ENCODE measurements at regions not wholly inside any gene's neighbourhood (a gene's known extent, or its start where the extent isn't known, plus 50 kb on each side); places are given as distances from the start of the nearest gene placed in this dataset.

DNA sequence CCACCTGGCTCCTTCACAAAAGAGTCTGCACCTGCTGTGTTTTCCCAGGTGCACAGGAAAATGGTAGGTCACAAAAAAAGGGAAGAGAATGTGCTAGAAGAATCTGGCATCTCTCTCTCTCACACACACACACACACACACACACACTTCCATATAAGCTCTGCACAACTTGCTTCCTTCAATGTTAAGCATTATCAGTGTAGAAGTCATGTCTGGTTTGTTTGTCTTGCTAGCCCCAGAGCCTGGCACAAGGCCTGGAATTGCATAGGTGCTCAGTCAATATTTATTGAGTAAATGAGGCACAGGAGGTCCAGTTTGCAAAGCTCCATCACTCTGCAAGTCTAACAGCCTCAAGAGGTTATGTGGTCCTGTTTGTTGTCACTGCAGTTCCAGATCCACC, 867.3 kb upstream of the AUTS2 start:
- Histone ChIP-seq H3K4me1 (ENCODE audit: control insufficient read depth, insufficient read depth, low read length) (no peaks in the 10 kb centered on the region), H3K9me3 (ENCODE audit: control insufficient read depth, low read length) (no peaks in the 10 kb centered on the region), H3K36me3 (ENCODE audit: control insufficient read depth, insufficient read depth, low read length) (no peaks in the 10 kb centered on the region), H3K4me3 (ENCODE audit: low read length) (no peak overlapping the region), H3K9ac (ENCODE audit: low read length) (no peak overlapping the region), H3K27me3 (ENCODE audit: control insufficient read depth, insufficient read depth, low read length) (no peaks in the 10 kb centered on the region)

DNA sequence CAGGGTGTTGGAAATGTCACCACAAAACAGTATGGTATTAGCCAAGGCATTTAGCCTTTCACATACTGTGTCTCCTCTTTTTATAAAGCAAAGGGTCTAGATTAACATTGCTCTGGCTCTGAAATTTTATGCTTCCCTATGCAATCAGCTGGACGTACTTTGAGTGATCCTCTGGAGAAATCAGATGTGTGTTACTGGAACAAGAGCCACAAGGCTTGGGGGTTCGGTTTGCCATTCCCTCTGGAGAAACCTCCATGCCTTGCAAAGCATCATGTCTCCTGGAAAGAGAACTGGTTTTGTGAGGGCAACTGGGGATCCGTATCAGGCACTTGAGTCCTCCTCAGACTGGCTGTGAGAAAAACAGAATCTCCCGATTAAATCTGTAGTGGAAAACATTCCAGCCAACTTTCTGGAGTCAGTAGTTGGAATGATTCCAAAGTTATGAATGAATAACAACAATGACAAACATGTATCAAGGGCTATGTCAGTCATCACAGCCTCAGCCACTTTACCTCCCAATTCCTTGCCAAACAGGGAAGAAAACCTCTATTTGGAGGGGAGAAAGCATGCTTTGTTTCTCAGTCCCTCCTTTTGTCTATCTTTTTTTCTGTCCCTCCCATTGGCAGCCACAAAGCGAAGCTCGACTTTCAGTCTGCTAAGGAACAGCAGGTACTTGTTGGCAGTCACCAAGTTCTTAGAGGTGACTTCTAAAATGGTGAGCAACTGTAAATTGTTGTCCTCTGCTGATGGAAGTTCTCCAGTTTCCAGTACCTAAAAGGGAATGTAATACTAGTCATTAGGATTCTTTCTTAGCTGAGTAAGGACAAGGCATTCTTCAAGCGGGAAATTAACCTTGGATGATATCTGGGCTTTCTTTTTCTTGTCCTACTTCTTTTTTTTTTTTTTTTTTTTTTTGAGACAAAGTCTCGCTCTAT, 864.8 kb upstream of the AUTS2 start:
- Histone ChIP-seq H3K27me3 (ENCODE audit: control insufficient read depth, insufficient read depth, low read length) (no peaks in the 10 kb centered on the region), H3K4me1 (ENCODE audit: control insufficient read depth, insufficient read depth, low read length) (no peaks in the 10 kb centered on the region), H3K9ac (ENCODE audit: low read length) (no peak overlapping the region), H3K4me3 (ENCODE audit: low read length) (no peak overlapping the region), H3K36me3 (ENCODE audit: control insufficient read depth, insufficient read depth, low read length) (no peaks in the 10 kb centered on the region), H3K9me3 (ENCODE audit: control insufficient read depth, low read length) (no peaks in the 10 kb centered on the region)

DNA sequence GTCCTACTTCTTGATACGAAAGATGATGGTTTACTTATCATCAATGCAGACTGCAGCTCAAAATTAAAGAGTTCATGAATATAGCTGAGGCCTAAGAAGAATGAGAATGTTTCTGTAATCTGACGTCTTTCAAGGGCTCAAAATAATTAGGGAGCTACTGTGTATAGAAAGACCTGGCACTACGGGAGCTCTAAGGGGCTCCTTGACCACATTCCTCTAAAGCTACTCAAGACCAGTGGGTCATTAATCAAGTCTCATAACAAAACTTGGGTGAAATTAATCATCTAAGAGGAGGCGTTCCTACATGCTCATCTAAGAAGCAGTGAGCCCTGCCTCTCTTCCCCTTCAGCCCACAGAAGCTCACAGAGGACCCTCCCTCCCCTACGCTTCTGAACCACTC, 863.8 kb upstream of the AUTS2 start:
- H3K9ac ChIP-seq (ENCODE audit: low read length), result no peak overlapping the region
- H3K27me3 ChIP-seq (ENCODE audit: control insufficient read depth, insufficient read depth, low read length), result no peaks in the 10 kb centered on the region
- H3K36me3 ChIP-seq (ENCODE audit: control insufficient read depth, insufficient read depth, low read length), result no peaks in the 10 kb centered on the region
- H3K4me1 ChIP-seq (ENCODE audit: control insufficient read depth, insufficient read depth, low read length), result no peaks in the 10 kb centered on the region
- H3K4me3 ChIP-seq (ENCODE audit: low read length), result no peak overlapping the region
- no peaks in the 10 kb centered on the region for H3K9me3 ChIP-seq (ENCODE audit: control insufficient read depth, low read length)

DNA sequence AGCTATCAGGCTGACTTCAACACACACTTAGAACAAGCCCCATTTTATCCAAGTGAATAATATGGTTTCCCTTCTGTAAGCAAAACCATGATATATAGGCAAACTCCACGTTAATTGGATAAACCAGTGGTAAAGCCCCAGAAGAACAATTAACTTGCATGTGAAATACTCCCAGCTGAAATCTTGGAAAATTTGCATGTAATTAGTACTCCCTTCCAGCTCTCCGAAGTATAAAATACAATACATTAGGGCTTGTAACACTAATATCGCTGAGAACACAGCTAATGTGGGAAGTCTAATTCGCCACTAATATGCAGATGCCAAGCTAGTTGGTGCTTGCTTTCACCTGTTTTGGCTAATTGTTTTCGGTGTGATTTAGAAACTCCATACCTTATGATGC, 859.0 kb upstream of the AUTS2 start:
- Histone ChIP-seq H3K9ac (ENCODE audit: low read length) (no peak overlapping the region), H3K9me3 (ENCODE audit: control insufficient read depth, low read length) (no peaks in the 10 kb centered on the region), H3K4me3 (ENCODE audit: low read length) (no peak overlapping the region), H3K36me3 (ENCODE audit: control insufficient read depth, insufficient read depth, low read length) (no peaks in the 10 kb centered on the region), H3K4me1 (ENCODE audit: control insufficient read depth, insufficient read depth, low read length) (no peaks in the 10 kb centered on the region), H3K27me3 (ENCODE audit: control insufficient read depth, insufficient read depth, low read length) (no peaks in the 10 kb centered on the region)

DNA sequence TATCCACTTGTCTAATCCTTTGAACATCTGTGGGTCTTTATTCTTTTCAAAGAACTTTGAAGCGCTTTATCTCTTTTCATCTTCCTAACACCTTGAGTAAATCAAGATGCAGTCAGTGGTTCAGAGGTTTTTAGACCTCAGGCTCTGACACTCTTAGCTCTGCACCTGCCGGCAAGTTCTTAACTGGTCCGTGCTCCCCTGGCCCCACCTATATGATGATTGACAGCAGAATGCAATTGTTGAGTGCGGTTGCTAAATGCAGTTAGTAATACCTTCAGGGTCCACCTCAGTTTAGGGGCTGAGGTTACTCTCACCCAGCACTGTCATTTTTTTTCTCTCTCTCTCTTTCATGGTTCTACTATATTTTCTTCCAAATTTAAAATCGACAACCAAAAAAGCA, 854.2 kb upstream of the AUTS2 start:
- H3K9me3 ChIP-seq (ENCODE audit: control insufficient read depth, low read length), result no peaks in the 10 kb centered on the region
- no peaks in the 10 kb centered on the region for H3K4me1 ChIP-seq (ENCODE audit: control insufficient read depth, insufficient read depth, low read length)
- H3K27me3 ChIP-seq (ENCODE audit: control insufficient read depth, insufficient read depth, low read length), result no peaks in the 10 kb centered on the region
- H3K9ac ChIP-seq (ENCODE audit: low read length), result no peak overlapping the region
- no peaks in the 10 kb centered on the region for H3K36me3 ChIP-seq (ENCODE audit: control insufficient read depth, insufficient read depth, low read length)
- H3K4me3 ChIP-seq (ENCODE audit: low read length), result no peak overlapping the region

DNA sequence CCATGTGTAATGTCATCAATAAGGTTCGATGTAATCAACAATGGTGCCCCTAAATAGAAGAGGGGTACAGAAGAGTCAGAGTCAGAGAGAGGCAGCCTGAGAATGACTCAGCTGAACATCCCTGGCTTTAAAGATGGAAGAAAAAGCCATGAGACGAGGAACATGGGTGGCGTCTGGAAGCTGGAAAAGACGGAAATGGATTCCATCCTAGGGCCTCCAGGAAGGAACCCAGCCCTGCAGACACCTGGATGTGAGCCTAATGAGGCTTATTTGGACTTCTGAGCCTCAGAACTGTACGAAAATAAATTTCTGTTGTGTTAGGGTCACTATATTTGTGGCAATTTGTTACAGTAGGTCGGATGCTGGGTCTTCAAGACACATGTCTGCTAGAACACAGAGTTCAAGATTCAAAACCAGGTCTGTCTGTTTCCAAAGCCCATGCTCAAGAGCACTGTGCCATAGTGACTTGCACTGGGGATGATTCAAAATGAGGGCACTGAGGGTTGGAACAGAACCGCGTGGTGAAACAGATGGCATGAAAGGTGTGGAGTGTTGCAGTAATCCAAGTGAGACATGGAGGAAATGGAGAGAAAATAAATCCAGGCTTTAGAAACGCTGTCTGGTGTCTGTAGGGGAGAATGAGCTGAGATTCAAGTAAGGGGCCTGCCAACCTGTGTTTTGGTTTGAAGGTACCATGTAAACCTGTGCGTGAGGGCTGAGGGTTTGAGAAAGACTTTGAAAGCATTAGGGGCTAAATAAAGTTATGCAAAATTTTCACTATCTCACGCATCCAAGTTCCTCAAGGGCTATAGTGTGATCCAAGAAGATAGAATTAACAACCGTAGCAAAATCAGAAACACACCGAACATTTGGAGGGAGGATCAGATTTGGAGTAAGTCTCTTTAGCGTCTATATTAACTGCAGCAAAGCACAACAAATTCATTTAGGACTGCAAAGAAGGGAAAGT, 849.1 kb upstream of the AUTS2 start:
- Histone ChIP-seq H3K9ac (ENCODE audit: low read length) (no peak overlapping the region), H3K27me3 (ENCODE audit: control insufficient read depth, insufficient read depth, low read length) (no peaks in the 10 kb centered on the region), H3K9me3 (ENCODE audit: control insufficient read depth, low read length) (no peaks in the 10 kb centered on the region), H3K4me1 (ENCODE audit: control insufficient read depth, insufficient read depth, low read length) (no peaks in the 10 kb centered on the region), H3K36me3 (ENCODE audit: control insufficient read depth, insufficient read depth, low read length) (no peaks in the 10 kb centered on the region), H3K4me3 (ENCODE audit: low read length) (no peak overlapping the region)

DNA sequence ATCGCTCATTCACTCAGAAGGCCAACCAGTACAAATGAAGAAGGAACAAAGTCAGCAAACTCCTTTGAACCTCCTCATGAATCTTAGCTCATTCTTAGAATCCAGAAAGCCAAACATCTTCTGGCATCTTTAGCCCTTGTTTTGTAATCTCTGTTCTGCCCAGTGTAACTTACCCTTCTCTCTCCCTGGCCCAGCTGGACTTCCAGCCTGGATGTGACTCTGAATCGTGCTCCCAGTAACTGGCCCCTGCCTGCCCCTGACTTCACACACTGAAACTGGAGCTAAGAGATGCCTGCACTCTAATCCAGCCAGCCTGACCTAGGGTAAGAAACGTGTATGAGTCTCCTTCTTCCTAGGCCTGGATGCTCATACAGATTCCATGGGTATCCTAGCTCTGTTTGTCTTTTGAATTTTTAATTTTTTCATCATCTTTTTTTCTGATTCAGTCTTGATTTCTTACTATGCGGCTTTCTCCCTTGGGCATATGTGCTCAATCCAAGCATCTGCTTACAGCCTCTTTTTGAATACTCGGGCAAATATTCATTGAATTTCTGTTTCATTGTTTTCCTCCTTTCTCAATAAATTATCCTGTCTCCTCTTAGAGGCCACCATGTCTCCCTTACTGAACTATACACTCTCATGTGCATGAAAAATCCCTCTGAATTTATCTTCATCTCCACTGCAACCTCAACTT, 845.6 kb upstream of the AUTS2 start:
- H3K4me3 ChIP-seq (ENCODE audit: low read length), result no peak overlapping the region
- no peaks in the 10 kb centered on the region for H3K4me1 ChIP-seq (ENCODE audit: control insufficient read depth, insufficient read depth, low read length)
- H3K9ac ChIP-seq (ENCODE audit: low read length), result no peak overlapping the region
- H3K36me3 ChIP-seq (ENCODE audit: control insufficient read depth, insufficient read depth, low read length), result no peaks in the 10 kb centered on the region
- H3K9me3 ChIP-seq (ENCODE audit: control insufficient read depth, low read length), result no peaks in the 10 kb centered on the region
- no peaks in the 10 kb centered on the region for H3K27me3 ChIP-seq (ENCODE audit: control insufficient read depth, insufficient read depth, low read length)

DNA sequence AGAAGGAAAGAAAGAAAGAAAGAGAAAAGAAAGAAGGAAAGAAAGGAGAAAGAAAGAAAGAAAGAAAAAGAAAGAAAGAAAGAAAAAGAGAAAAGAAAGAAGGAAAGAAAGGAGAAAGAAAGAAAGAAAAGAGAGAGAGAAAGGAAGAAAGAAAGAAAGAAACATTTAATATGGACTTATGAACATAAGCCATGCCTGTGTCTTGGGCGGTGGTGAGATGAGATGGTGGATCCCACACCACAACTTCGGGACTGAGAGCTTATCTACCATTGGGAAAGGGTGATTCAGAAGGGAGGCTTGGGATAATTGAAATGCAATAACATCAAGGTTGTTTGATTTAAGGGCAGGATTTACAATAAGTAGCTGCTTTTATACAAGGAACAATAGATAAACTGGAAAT, 843.9 kb upstream of the AUTS2 start:
- Histone ChIP-seq H3K36me3 (ENCODE audit: control insufficient read depth, insufficient read depth, low read length) (no peaks in the 10 kb centered on the region), H3K9ac (ENCODE audit: low read length) (no peak overlapping the region), H3K4me3 (ENCODE audit: low read length) (no peak overlapping the region), H3K9me3 (ENCODE audit: control insufficient read depth, low read length) (no peaks in the 10 kb centered on the region), H3K27me3 (ENCODE audit: control insufficient read depth, insufficient read depth, low read length) (no peaks in the 10 kb centered on the region), H3K4me1 (ENCODE audit: control insufficient read depth, insufficient read depth, low read length) (no peaks in the 10 kb centered on the region)

DNA sequence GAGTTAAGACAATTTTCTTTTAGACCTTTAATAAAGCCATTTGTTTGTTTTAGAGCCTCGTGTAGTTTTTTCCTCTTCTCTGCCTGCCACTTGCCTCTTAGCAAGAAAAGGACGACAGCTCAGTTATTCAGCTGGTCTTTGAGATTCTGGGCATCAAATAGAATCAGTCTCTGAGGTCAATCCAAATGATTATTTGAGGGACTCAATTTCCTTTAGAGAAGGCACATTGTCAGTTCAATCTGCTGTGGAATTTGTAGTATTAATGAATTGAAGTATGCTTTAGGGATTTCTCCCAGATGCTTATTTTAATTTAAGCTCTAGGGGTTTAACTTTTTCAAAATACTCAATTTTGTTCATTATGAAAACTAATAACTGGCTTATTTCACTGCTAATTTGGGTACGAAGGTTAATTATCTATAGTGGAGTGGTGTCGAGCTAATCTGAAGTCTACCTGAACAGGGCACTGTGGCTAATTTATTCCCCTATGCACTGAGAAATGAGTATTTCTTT, 841.2 kb upstream of the AUTS2 start:
- Histone ChIP-seq H3K4me3 (ENCODE audit: low read length) (no peak overlapping the region), H3K27me3 (ENCODE audit: control insufficient read depth, insufficient read depth, low read length) (no peaks in the 10 kb centered on the region), H3K9me3 (ENCODE audit: control insufficient read depth, low read length) (no peaks in the 10 kb centered on the region), H3K4me1 (ENCODE audit: control insufficient read depth, insufficient read depth, low read length) (no peaks in the 10 kb centered on the region), H3K36me3 (ENCODE audit: control insufficient read depth, insufficient read depth, low read length) (no peaks in the 10 kb centered on the region), H3K9ac (ENCODE audit: low read length) (no peak overlapping the region)

DNA sequence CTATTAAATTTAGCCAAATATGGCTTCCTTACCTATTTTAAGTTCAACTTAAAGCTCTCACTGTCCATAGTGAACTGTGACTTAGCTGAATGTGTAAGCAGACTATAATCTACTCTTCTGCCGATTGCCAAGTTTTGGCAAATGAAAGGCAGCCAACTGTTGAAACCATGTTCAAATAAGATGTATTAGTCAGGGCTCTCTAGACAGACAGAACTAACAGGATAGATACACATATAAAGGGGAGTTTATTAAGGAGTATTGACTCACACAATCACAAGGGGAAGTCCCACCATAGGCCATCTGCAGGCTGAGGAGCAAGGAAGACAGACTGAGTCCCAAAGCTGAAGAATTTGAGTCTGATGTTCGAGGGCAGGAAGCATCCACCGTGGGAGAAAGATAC, 837.7 kb upstream of the AUTS2 start:
- Histone ChIP-seq H3K4me1 (ENCODE audit: control insufficient read depth, insufficient read depth, low read length) (no peaks in the 10 kb centered on the region), H3K27me3 (ENCODE audit: control insufficient read depth, insufficient read depth, low read length) (no peaks in the 10 kb centered on the region), H3K9me3 (ENCODE audit: control insufficient read depth, low read length) (no peaks in the 10 kb centered on the region), H3K4me3 (ENCODE audit: low read length) (no peak overlapping the region), H3K36me3 (ENCODE audit: control insufficient read depth, insufficient read depth, low read length) (no peaks in the 10 kb centered on the region), H3K9ac (ENCODE audit: low read length) (no peak overlapping the region)

DNA sequence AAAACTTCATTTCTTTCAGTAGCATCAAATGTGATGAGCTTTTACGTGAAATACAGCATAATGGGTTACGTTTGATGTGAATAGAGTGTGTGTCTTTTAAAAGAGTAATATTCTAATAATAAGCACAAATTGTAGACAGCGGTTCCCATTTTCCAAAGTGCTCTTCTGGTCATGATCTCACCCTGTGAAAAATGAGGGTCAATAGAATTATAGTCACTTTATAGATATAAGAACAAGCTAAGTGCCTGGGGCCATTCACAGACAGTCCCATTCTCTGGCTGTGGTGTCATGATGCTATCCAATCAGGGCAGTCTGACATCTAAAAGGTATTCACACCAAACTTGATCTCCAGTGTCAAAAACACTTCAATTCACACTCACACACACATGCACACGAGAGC, 830.8 kb upstream of the AUTS2 start:
- Histone ChIP-seq H3K4me3 (ENCODE audit: low read length) (no peak overlapping the region), H3K27me3 (ENCODE audit: control insufficient read depth, insufficient read depth, low read length) (no peaks in the 10 kb centered on the region), H3K9me3 (ENCODE audit: control insufficient read depth, low read length) (no peaks in the 10 kb centered on the region), H3K4me1 (ENCODE audit: control insufficient read depth, insufficient read depth, low read length) (no peaks in the 10 kb centered on the region), H3K9ac (ENCODE audit: low read length) (no peak overlapping the region), H3K36me3 (ENCODE audit: control insufficient read depth, insufficient read depth, low read length) (no peaks in the 10 kb centered on the region)
